ENCODE measurements at regions not wholly inside any gene's neighbourhood (a gene's known extent, or its start where the extent isn't known, plus 50 kb on each side); places are given as distances from the start of the nearest gene placed in this dataset.

- FAIRE-seq (no peak), DNase-seq (ENCODE audit: low read depth, low spot score) (no peak)
- no peaks in the 10 kb centered on the region for H3K79me2 ChIP-seq (ENCODE audit: control insufficient read depth, insufficient read depth, low read length)
- peaks cover 14% of the 10 kb centered on the region for H3K4me1 ChIP-seq (ENCODE audit: control insufficient read depth, extremely low read depth, insufficient read depth, low read length)
- peak overlapping the region; percentile 3 for H3K4me2 ChIP-seq (ENCODE audit: control insufficient read depth, extremely low read depth, insufficient read depth, low read depth, low read length)
- no peaks in the 10 kb centered on the region for H3K36me3 ChIP-seq (ENCODE audit: control insufficient read depth in 2 of 2, extremely low read depth in 1 of 2, insufficient read depth in 2 of 2, low read length in 2 of 2)
- no peak overlapping the region for H3K9ac ChIP-seq (ENCODE audit: control insufficient read depth, extremely low read depth, insufficient read depth, low read length)
- no peaks in the 10 kb centered on the region for H3K27me3 ChIP-seq (ENCODE audit: control insufficient read depth, extremely low read depth, insufficient read depth, low read length)
- no peaks in the 10 kb centered on the region for H3K9me3 ChIP-seq (ENCODE audit: control insufficient read depth, low read depth, low read length)
- H3K9me1 ChIP-seq (ENCODE audit: control insufficient read depth, extremely low read depth, insufficient read depth, low read length), result no peaks in the 10 kb centered on the region
- H4K20me1 ChIP-seq (ENCODE audit: control insufficient read depth, extremely low read depth, insufficient read depth, low read length), result no peaks in the 10 kb centered on the region
- H3K4me3 ChIP-seq (ENCODE audit: control insufficient read depth in 2 of 3, extremely low read depth in 1 of 3, insufficient read depth in 2 of 3, low read depth in 1 of 3, low read length in 3 of 3), result no peak overlapping the region
- H3K27ac ChIP-seq (ENCODE audit: control insufficient read depth, insufficient read depth, low read length), result no peak overlapping the region
- TF ChIP-seq EZH2 (IDR thresholded peaks at IDR 0.05; ENCODE audit: low read length), result no peak
- TF ChIP-seq, protein P1, sequence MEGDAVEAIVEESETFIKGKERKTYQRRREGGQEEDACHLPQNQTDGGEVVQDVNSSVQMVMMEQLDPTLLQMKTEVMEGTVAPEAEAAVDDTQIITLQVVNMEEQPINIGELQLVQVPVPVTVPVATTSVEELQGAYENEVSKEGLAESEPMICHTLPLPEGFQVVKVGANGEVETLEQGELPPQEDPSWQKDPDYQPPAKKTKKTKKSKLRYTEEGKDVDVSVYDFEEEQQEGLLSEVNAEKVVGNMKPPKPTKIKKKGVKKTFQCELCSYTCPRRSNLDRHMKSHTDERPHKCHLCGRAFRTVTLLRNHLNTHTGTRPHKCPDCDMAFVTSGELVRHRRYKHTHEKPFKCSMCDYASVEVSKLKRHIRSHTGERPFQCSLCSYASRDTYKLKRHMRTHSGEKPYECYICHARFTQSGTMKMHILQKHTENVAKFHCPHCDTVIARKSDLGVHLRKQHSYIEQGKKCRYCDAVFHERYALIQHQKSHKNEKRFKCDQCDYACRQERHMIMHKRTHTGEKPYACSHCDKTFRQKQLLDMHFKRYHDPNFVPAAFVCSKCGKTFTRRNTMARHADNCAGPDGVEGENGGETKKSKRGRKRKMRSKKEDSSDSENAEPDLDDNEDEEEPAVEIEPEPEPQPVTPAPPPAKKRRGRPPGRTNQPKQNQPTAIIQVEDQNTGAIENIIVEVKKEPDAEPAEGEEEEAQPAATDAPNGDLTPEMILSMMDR (optimal IDR thresholded peaks at IDR 0.05 in 1 of 3, IDR thresholded peaks at IDR 0.05 in 1 of 3, conservative IDR thresholded peaks at IDR 0.05 in 1 of 3; ENCODE audit: extremely low read depth in 1 of 3, insufficient read depth in 2 of 3, low read length in 3 of 3), result no peak
- no peak overlapping the region for H2AFZ ChIP-seq (ENCODE audit: control insufficient read depth, low read length)
- dilution Hi-C loops (cut with MboI; ENCODE audit: extremely low pct_ligation_motif_present, low sequenced_read_pairs), result no loop called here
Measured at GRCh38 chr10:29106287-29106686, 182.6 kb upstream of the LYZL1 start.

- no peak for FAIRE-seq
Measured at GRCh38 chr10:29107866-29108498, 180.9 kb upstream of the LYZL1 start.

More at GRCh38 chr10:29107866-29108498, 180.9 kb upstream of the LYZL1 start:
- Histone ChIP-seq H3K9ac (ENCODE audit: control insufficient read depth, extremely low read depth, insufficient read depth, low read length) (no peak overlapping the region), H3K27me3 (ENCODE audit: control insufficient read depth, extremely low read depth, insufficient read depth, low read length) (no peaks in the 10 kb centered on the region), H3K27ac (ENCODE audit: control insufficient read depth, insufficient read depth, low read length) (no peak overlapping the region), H2AFZ (ENCODE audit: control insufficient read depth, low read length) (no peak overlapping the region), H3K9me3 (ENCODE audit: control insufficient read depth, low read depth, low read length) (no peaks in the 10 kb centered on the region), H3K36me3 (ENCODE audit: control insufficient read depth in 2 of 2, extremely low read depth in 1 of 2, insufficient read depth in 2 of 2, low read length in 2 of 2) (no peaks in the 10 kb centered on the region), H3K4me2 (ENCODE audit: control insufficient read depth, extremely low read depth, insufficient read depth, low read depth, low read length) (no peak overlapping the region), H3K4me1 (ENCODE audit: control insufficient read depth, extremely low read depth, insufficient read depth, low read length) (peaks cover 14% of the 10 kb centered on the region), H3K9me1 (ENCODE audit: control insufficient read depth, extremely low read depth, insufficient read depth, low read length) (no peaks in the 10 kb centered on the region), H4K20me1 (ENCODE audit: control insufficient read depth, extremely low read depth, insufficient read depth, low read length) (no peaks in the 10 kb centered on the region), H3K79me2 (ENCODE audit: control insufficient read depth, insufficient read depth, low read length) (no peaks in the 10 kb centered on the region), H3K4me3 (ENCODE audit: control insufficient read depth in 2 of 3, extremely low read depth in 1 of 3, insufficient read depth in 2 of 3, low read depth in 1 of 3, low read length in 3 of 3) (no peak overlapping the region)
- no peak for DNase-seq (ENCODE audit: low read depth, low spot score)
- no peak for TF ChIP-seq EZH2 (IDR thresholded peaks at IDR 0.05; ENCODE audit: low read length)
- TF ChIP-seq, protein P1 (optimal IDR thresholded peaks at IDR 0.05 in 1 of 3, IDR thresholded peaks at IDR 0.05 in 1 of 3, conservative IDR thresholded peaks at IDR 0.05 in 1 of 3; ENCODE audit: extremely low read depth in 1 of 3, insufficient read depth in 2 of 3, low read length in 3 of 3), result no peak
- dilution Hi-C loops (cut with MboI; ENCODE audit: extremely low pct_ligation_motif_present, low sequenced_read_pairs), result no loop called here
